ENCODE measurements at regions not wholly inside any gene's neighbourhood (a gene's known extent, or its start where the extent isn't known, plus 50 kb on each side); places are given as distances from the start of the nearest gene placed in this dataset.
"Not testable (repeated sequence)": the region's sequence is repeated elsewhere in the genome, so short reads cannot be mapped to it uniquely, and the experiment has no call there.

DNA sequence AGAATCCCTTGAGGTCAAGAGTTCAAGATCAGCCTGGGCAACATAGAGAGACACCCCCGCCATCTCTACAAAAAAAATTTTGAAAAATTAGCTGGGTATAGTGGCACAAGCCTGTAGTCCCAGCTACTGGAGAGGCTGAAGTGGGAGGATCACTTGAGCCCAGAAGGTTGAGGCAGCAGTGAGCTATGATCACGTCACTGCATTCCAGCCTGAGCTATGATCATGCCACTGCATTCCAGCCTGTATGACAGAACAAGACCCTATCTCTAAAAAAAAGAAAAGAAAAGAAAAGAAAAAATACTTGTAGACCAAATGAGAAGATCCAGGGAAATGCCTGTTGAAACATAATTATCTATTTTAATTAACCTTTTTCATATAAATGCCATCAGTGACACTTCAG, 93.8 kb upstream of the MDM1 start:
- DNase-seq = no peak

- DNase-seq = no peak
These were observed 96.0 kb upstream of the MDM1 start for GRCh38 chr12:68428211-68428610.

DNA sequence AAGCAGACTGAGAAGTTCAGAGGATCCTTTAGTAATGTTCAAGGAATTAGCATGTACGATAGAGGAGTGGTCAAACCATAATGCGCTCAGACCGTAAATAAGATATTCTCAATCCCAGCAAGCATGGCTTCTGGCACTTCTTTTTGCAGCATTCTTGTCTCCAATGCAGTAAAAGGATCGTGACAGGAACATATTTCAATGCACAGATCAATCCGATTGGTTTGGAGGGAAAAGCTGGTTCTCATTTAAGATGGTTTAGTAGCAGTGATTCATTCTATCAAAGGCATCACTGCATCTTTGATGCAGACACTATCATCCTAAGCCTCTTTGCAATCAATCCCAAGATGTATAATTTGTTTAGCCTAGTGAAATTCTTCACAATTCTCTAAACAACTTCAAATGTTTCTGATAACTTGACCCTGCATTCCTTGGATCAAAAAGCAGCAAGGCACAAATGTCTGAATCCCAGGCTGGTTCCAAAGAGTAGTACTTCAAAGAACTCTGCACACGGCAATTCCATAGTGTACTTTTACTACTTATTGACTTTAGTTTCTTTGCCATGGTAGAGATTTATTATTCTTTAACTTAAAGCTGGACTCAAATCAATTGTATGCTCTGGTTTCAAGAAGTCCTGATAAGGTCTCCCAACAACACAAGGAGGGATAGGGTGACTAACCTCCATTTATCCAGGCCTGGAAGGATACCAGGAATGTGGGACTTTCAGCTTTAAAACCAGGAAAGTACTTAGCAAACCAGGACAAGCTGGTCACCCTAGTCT, 96.8 kb upstream of the MDM1 start:
- no peak for DNase-seq

- no peak for DNase-seq
These were observed 97.5 kb upstream of the MDM1 start for GRCh38 chr12:68429696-68430095.

- no peak for DNase-seq
These were observed 99.6 kb upstream of the MDM1 start for GRCh38 chr12:68431786-68432185.

- no peak for DNase-seq
These were observed 100.5 kb upstream of the MDM1 start for GRCh38 chr12:68432622-68433021.

DNA sequence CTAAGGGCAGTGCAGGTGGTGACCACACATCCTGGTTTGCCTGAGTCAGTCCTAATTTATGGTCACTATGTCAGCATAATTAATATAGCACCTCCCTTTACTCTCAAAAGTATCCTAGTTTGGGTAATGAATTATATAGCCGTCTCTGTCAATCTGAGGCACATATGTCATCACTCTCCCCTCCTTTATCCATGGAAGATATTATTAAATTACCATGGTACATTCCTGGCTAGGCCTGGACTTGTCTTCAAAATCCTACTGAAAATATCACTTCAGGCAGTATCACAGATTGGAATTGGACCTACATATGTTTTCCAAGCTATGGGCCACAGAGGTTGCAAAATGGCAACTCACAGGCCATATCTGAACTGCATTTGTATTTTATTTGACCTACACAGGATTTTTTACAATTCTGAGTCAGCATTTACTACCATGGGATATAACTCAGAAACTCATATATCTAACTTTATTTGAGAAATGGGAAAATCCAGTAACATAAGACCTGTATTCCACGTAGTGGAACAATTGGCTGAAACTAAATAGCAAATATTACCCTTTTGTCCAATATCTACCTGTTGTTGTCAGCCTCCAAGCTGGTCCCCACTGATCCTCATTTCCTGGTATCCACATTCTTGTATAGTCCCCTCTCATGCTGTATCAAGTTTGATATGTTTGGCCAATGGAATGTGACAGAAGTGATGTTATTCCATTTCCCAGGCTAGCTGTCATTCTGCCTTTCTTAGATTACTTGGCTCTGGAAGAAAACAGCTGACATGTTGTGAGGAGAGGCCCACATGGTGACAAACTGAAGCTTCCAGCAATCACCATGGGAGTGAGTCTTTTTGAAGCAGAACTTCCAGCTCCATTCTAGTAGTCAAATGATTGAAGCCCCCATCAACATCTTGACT, 102.5 kb upstream of the MDM1 start:
- DNase-seq = no peak

DNA sequence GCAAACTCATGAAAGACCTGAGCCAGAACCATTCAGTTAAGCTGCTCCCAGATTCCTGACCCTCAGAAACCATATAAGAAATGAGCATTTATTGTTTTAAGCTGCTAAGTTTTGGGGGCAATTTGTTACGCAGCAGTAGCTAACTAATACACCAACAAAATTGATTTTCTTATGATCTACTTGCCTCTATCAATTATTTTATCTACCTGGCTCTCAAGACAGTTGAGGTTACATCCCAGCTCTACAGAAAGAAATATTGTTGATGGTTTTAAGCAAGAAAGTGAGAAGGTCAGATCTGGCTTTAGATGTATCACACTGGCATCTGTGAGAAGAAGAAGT, 103.1 kb upstream of the MDM1 start:
- DNase-seq = no peak

GRCh38 chr12:68435816-68436215, 103.7 kb upstream of the MDM1 start:
- DNase-seq = no peak

- no peak for DNase-seq
These were observed 106.4 kb upstream of the MDM1 start for GRCh38 chr12:68438601-68439000.

- no peak for DNase-seq
These were observed 107.3 kb upstream of the MDM1 start for GRCh38 chr12:68439368-68440045.

DNA sequence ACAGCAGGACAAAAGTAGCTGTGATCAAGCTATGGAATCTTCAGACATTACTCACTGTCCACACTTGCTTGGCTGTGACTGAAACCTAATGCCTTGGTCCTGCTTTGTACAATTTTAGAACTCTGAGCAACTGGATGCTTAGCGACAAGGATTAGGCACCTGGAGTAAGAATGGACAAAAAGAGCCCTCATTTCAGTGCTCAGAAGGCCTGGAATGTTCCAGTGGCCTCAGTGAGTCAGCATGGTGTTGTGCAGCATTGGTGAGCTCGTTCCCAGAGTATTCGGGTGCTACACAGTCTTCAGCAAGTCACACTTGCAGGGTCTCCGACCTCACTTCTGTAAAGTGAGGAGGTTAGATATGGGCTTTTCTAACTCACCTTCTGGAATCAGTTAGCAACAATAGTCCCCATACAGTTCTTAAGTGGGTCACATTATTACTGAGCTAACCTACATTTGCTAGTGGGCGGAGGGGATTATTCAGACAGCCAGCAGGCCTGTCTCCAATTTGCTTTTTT, 108.0 kb upstream of the MDM1 start:
- no peak for DNase-seq

- no peak for DNase-seq
These were observed 109.0 kb upstream of the MDM1 start for GRCh38 chr12:68441167-68441566.

DNA sequence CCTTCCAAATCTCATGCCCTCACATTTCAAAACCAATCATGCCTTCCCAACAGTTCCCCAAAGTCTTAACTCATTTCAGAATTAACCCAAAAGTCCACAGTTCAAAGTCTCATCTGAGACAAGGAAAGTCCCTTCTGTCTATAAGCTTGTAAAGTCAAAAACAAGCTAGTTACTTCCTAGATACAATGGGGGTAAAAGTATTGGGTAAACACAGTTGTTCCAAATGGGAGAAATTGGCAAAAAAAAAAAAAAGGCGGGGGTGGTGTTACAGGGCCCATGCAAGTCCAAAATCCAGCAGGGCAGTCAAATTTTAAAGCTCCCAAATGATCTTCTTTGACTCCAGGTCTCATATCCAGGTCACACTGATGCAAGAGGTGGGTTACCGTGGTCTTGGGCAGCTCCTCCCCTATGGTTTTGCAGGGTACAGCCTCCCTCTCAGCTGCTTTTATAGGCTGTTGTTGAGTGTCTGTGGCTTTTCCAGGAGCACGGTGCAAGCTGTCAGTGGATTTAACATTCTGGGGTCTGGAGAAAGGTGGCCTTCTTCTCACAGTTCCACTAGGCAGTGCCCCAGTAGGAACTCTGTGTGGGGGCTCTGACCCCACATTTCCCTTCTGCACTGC, 110.3 kb upstream of the MDM1 start:
- not testable (repeated sequence) for DNase-seq

GRCh38 chr12:68443695-68444094, 111.5 kb upstream of the MDM1 start:
- DNase-seq = not testable (repeated sequence)

GRCh38 chr12:68445824-68446223, 113.7 kb upstream of the MDM1 start:
- no peak for DNase-seq

GRCh38 chr12:68446384-68446783, 114.2 kb upstream of the MDM1 start:
- no peak for DNase-seq

GRCh38 chr12:68446901-68447796, 115.0 kb upstream of the MDM1 start:
- no peak for DNase-seq

GRCh38 chr12:68447797-68448260, 115.7 kb upstream of the MDM1 start:
- no peak for DNase-seq

GRCh38 chr12:68449196-68449595, 117.0 kb upstream of the MDM1 start:
- no peak for DNase-seq

- DNase-seq = no peak
These were observed 118.7 kb upstream of the MDM1 start for GRCh38 chr12:68450947-68451260.

Measured in NCI-H524 (cell line).